ENCODE measurements at regions not wholly inside any gene's neighbourhood (a gene's known extent, or its start where the extent isn't known, plus 50 kb on each side); places are given as distances from the start of the nearest gene placed in this dataset.
"Not testable (repeated sequence)": the region's sequence is repeated elsewhere in the genome, so short reads cannot be mapped to it uniquely, and the experiment has no call there.

DNA sequence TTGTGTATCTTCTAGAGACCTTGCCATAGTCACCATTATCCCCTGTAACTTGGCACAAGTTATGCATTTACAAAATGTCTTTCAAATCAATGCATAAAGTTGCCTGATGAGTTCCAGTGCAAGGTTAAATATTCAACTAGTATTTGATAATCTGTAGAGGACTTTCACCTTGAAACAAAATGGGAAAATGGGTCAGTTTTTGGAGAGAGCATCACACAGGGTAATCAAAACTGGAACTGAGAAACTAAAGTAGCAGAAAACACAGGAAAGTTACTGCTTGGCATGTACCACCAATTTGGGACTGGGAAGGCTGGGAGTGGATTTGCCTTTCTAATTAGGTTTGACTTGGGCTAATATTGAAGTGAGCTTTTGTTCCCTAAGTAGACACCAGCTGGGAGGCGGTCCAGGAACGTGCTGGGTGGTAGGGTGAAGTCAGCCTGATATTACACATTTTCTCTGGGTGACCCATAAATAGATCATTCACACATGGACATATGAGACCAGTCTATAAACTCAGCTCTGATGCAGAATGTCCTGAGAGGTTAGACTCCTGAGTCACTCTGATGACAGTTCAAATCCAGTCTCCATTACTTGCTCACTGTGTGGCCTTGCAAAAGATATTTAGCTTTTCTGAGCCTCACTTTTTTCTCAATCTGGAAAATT is 152.3 kb downstream of the PCTP start:
- DNase-seq (ENCODE audit: low read depth in 4 of 4, low spot score in 3 of 4), result no peak

DNA sequence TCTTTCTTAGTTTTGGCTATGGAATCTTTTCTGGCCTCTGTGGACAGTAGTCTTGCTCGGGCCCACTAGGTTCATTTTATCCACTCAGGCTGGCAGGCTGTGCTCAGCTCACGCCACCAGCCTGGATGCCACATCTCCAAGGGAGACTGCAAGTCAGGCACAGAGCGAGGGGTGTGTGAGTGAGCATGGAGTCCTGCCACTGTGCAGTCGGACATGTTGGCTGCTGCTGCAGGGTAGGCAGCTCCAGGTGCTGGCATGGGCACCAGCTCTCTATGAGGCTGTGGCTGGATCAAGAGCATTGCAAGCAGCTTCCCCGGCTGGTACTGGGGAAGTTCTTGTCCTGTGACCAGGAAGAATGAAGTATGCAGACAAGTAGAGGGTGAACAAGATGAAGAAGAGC is 158.9 kb downstream of the PCTP start:
- no peak for DNase-seq (ENCODE audit: low read depth in 4 of 4, low spot score in 3 of 4)

DNA sequence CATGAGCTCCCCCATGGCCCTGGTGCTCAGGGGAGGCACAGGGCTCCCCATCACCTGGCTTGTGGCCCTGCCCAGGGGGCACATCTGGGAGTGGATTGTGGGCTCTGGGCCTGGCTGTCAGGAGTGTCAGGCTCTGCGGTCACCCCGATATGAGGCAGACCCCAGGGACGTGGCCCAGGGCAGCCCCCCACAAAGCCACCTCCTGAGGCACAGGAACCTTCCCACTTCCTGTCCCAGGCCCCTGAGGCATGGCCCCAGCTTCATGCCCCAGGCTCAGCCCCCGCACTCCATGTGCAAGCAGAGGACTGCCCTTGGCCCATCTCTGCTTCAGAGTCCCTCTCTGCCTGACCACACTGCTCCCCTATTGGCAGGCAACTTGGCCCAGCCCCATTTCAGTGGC is 160.3 kb downstream of the PCTP start:
- no peak for DNase-seq (ENCODE audit: low read depth in 4 of 4, low spot score in 3 of 4)

DNA sequence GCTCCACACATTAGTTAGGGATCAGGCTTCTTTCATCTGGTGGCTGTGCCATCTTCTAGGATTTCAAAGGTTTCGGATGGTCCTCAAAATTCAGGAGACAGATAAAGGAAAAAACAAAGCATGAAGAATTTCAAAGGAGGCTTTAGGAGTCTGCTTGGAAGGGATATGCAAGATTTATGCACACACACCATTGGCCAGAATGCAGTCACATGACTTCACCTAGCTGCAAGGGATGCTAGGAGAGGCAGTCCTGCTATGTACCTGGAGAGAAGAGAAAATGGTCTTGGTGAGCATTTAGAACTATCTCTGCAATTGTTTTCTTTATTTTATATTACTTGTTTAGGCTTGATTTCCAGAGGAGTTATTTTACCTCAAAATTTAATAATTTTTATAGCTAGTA is 174.6 kb downstream of the PCTP start:
- no peak for DNase-seq (ENCODE audit: low read depth in 4 of 4, low spot score in 3 of 4)

DNA sequence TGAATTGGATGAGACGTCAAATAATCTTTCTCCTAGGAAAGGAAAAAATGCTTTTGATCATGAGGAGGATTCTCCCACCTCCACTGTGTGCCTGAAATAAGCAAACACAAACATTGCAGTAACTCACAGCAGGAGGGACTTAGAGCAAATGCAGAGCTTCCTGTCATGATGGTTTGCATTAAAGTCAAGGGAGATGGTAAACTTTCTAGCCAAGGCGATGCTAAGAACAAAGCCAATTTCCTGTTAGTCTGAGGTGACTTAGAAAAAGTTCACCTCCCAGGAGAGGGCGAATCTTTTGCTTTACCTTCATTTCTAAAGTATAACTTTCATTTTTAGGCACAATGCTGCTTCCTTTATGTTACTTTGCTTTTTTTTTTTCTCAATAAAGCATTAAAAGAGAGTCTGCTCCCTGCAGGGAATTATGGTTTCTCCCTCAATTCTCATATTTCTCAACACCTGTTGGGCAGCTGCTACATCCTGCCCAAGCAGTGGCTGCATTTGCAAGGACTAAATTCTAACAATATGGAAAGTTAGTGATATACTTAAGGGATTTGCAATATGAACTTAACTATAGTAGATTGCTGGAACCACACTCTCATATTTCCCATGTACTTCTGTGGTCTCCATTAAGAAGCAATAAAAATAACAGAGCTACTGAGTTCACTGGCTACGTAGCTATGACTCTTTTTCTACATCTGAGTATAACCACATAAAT is 175.6 kb downstream of the PCTP start:
- DNase-seq (ENCODE audit: low read depth in 4 of 4, low spot score in 3 of 4), result no peak

DNA sequence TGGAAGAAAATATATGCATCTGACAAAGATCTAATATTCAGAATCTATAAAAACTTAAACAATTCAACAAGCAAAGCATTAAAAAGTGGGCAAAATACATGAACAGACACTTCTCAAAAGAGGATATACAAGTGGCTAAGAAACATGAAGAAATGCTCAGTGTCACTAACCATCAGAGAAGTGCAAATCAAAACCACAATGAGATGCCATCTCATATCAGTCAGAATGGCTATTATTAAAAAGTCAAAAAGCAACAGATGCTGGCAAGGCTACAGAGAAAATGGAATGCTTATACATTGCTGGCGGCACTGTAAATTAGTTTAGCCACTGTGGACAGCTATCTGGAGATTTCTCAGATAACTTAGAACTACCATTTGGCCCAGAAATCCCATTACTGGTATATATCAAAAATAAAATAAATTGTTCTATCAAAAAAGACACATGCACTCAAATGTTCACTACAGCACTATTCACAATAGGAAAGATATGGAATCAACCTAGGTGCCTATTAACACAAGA is 179.5 kb downstream of the PCTP start:
- DNase-seq (ENCODE audit: low read depth in 4 of 4, low spot score in 3 of 4), result no peak

DNA sequence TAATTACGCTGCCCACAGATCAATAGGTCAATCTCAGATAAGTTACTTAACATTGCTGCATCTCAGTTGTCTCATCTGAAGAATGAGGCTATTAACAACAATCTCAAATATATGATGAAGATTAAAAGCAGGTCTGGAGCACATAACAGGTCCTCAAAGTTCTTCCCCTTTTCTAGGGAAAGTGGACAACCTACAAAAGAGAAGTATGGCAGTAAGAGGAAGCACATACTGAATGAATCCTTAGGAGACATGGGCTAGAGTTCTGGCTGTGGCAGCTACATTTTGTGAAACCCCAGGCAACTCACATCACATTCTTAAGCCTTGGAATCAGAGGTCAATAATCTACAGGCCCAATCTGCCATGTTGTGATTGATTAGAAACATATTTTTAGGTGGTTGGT is 180.6 kb downstream of the PCTP start:
- no peak for DNase-seq (ENCODE audit: low read depth in 4 of 4, low spot score in 3 of 4)

DNA sequence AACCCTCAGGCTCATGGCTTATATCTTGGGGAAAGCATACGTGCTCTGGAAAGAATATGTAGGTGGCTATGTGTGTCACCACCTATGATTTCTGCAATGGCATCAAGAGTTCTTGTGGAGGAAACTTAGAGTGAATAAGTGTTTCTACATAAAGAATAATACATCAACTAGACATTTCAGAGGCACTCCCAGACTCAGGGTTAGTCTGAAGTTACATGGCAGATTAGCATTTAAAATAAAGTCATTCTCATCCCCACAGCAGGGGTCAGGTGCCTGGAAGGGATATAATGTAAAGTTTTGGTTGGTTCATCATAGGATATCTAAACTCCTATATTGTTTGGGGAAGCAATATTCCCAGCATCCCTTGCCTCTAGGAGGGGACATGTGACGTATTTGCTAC is 182.1 kb downstream of the PCTP start:
- DNase-seq (ENCODE audit: low read depth in 4 of 4, low spot score in 3 of 4), result no peak

DNA sequence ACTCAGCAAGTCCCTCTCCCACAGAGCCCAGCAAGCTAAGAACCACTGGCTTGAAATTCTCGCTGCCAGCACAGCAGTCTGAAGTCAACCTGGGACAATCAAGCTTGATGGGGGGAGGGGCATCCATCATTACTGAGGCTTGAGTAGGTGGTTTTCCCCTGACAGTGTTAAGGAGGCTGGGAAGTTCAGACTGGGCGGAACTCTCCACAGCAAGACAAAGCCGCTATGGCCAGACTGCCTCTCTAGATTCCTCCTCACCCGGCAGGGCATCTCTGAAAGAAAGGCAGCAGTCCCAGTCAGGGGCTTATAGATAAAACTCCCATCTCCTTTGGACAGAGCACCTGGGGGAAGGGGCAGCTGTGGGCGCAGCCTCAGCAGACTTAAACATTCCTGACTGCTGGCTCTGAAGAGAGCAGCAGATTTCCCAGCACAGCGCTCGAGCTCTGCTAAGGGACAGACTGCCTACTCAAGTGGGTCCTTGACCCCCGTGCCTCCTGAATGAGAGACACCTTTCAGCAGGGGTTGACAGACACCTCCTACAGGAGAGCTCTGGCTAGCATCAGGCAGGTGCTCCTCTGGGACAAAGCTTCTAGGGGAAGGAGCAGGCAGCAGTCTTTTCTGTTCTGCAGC is 188.4 kb downstream of the PCTP start:
- DNase-seq (ENCODE audit: low read depth in 4 of 4, low spot score in 3 of 4), result not testable (repeated sequence)

DNA sequence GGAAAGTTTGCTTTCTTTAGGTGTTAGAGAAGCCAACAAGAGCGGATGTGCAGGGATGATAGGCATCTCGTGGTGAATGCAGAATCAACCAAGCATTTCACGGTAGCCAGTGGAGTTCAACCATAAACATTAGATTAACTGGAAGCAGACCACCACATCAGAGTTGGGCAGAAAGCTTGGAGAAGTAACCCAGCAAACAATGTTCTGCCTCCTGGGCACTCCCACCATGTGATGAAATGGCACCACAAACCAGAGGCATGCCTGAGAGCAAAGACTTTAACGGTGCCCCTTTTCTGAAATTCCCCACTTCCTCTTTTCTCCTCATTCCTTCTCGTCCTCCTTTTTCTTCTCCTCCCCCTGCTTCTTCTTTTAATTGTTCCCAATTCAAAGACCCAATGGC is 193.5 kb upstream of the ANKFN1 start:
- DNase-seq (ENCODE audit: low read depth in 4 of 4, low spot score in 3 of 4), result no peak

DNA sequence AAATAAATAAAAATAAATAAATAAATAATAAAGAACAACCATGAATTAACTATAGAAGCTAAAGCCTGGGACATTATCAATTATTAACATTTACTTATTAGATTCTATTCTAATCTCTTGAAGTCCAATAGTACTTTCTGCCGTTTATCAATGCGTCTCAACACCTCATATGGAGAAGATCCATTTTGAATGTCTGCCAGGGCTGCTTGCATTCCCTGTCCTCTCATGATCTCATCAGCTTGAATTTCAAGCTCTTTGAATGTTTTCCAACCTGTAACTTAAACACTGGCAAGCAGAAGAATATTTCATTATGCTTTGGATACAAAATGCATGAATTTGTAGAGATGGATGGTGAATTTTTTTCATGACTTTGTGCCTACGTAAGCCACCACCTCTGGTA is 191.9 kb upstream of the ANKFN1 start:
- DNase-seq (ENCODE audit: low read depth in 4 of 4, low spot score in 3 of 4), result no peak

DNA sequence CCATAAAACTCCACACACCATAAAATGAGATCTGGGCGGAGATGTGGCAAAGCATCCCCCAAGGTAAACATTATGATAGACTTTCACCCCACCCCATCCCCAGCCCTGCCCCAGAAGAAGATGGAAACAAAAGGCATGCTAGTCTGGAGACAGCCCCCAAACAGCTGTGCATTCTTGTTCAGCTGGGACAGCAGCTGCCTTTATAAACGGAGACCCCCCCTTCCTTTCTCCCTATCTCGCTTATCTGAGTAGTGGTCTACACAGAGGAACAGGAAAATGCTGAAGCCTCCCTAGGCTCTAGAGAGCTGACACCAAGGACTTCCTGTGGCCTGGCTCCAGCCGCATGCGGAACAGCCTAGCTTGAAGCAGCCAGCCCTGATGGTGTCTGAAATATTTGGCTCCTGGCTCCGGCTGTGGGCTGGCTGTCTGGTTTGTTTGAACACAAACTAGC is 190.3 kb upstream of the ANKFN1 start:
- DNase-seq (ENCODE audit: low read depth in 4 of 4, low spot score in 3 of 4), result no peak

DNA sequence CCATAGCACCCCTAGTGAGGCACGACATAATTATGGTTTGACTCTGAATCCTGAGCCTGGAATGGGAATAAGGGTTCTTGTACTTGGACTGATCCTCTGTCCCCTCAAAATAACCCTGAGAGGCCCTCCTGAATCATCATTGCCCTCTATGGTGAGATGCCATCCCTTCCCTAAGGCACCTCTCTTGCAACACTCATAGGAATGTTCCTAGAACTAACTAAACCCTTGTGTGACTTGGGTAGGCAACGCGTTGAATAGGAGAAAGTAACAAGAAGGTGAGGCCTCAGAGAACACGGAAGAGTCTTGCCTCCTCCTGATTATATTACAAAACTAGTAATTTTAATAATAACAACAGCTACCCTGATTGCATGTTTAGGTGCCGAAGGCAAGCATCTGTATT is 189.1 kb upstream of the ANKFN1 start:
- no peak for DNase-seq (ENCODE audit: low read depth in 4 of 4, low spot score in 3 of 4)

DNA sequence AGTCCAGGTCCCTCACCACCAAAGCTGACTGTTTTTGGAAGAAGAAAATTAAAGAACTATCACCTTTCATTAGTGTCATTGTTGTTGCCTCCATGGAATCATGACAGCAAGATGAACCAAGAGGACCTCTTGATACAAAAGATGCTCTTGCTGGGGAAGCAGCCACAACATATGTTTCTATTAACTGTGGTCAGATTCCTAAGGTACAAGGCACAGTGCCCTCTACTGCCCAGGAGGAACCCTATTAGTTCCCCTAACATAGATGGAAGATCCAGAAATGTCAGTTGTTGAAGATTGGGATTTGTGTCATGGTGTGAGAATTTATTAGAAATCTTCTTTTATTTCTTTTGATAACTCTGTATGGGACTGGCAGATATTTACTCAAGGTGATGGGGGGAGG is 188.2 kb upstream of the ANKFN1 start:
- no peak for DNase-seq (ENCODE audit: low read depth in 4 of 4, low spot score in 3 of 4)

DNA sequence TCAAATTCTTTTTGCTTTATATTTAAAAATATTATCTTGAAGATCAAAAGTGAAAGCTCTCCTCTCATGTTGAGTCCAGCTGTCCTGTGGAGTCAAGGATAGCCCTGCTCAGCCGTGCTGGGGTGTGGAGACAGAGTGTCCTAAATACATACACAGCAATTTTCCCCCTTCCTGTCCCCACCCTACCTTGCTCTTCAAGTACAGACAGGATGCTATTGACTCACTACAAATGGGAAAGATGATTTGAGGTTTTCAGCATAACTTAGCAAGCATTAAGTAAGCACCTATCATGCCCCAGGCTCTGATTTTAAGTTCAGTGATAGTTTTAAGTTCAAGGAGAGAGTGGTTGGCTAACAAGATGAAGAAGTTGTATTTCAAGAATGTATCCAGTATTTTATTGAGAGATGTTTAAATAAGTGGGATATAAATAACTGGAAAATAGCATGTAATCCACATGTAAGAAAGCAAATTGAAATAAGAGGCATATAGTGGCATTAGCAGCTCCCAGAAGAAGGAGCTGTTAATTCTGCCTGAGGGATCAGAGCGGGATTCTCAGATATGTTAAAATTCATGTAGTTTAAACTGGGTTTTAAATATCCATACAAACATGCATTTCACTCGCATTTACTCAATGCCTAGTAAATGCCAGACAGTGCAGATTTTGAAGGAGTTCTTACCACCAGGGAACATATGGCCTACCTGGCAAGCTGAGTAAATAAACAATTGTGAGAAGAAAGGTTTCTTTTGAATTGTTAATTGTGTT is 183.5 kb upstream of the ANKFN1 start:
- DNase-seq (ENCODE audit: low read depth in 4 of 4, low spot score in 3 of 4), result no peak

DNA sequence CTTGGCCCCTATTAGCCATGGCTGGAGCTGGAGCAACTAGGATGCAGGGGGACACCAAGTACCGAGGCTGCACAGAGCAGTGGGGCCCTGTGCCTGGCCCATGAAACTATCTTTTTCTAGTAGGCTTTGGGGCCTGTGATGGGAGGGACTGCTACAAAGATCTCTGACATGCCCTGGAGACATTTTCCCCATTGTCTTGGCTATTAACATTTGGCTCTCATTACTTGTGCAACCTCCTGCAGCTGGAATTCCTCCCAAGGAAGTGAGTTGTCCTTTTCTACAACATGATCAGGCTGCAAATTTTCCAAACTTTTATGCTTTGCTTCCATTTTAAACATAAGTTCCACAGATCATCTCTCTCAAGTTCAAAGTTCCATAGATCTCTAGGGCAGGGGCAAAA is 174.7 kb upstream of the ANKFN1 start:
- DNase-seq (ENCODE audit: low read depth in 4 of 4, low spot score in 3 of 4), result no peak

DNA sequence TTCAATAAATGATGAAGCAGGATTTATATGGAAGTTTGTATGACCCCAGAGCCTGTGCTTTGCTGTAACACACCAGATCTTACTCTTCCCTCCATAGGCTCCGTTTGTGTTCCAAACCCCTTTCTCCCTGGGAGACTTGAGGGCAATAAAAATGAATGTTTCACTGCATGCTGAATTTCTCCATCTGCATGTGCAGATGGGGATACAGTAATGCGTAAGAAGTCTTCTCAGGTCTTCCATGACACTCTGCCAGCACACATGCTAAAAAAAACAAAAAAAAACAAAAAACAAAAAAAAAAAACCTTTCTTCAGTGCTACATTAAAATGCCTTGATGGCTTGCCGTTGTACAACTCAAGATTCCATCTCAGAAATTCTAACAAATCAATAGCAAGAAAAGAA is 170.2 kb upstream of the ANKFN1 start:
- DNase-seq (ENCODE audit: low read depth in 4 of 4, low spot score in 3 of 4), result no peak

DNA sequence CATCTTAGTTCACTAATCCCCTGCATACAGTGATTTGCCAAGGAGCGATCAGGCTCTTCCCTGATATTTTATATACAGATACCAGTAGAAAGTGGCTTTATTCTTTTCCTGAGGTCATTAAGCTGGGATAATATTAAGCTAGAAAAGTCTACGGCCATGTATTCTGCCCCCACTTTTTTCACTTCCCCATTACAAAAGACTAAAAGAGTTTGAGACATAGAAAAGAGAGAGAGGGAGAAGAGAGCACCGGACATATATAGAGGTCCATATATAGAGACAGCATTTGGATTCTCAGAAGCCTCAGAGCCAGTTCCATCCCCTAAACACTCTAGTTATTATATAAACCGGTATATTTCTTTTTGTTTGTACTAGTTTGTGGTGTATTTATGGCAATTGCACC is 166.5 kb upstream of the ANKFN1 start:
- no peak for DNase-seq (ENCODE audit: low read depth in 4 of 4, low spot score in 3 of 4)

DNA sequence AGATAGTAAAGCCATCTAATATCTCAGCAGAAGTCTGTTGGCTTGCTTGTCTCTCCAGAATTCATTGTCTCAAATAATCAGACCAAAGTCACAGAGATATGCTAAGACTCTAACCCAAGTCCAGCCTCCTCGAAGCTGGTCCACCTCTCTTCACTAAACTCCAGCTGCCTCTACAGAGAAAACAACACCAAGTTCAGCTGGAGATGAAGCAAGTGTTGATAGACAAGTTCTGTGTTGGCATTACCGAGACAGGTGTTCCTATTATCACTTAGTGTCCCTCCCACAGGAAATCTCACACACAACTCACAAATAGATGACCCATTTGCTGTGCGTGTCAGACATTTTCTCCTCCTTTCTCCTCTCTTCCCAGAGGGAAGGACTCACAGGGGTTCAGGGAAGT is 164.4 kb upstream of the ANKFN1 start:
- no peak for DNase-seq (ENCODE audit: low read depth in 4 of 4, low spot score in 3 of 4)

DNA sequence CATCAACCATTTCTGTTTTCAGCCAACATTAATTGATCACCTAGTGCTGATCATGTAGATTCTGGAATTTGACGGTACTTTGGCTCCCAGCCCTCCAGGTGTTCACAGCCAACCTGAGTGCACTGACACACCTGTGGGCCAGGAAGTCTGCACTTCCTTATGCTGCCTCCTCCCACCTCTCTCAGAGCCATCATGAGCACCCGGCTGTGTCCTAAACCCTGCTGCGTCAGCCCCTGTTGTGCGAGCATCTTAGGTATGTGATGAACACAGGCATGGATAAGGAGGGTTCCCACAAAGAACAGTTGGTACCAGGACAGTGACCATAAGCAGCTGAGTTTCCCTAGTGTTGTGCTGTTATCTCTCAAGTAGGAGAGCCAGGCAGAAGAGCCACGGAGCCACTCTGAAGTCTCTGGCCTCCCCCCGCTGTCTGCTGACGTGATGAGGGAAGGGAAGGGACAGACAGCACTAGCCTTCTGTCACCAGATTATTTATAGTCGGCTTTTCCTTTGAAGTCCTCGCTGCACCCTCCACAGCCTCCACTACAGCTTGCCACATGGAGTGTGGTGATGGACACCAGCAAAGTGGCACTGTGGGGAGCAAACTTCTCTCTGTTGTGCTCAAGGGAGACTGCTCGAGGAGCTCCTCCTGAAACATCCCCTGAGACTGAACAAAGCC is 162.8 kb upstream of the ANKFN1 start:
- DNase-seq (ENCODE audit: low read depth in 4 of 4, low spot score in 3 of 4), result peak in 1 of 4 donors; percentile 1

DNA sequence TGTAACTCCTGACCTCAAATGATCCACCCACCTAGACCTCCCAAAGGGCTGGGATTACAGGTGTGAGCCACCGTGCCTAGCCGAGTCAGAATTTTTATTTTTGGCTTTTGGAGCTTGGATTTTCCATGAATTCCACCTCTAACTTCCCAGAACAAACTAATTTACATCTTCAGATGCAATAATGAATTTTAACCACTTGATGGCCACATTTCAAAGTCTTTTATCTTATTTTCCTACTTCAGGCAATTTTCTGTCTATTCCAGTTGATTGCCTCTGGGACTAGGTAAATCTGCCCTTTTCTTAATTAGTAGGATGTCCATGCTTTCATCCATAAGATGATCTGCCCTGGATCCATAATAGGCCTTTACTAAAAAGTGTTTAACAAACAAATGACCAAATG is 156.4 kb upstream of the ANKFN1 start:
- DNase-seq (ENCODE audit: low read depth in 4 of 4, low spot score in 3 of 4), result no peak
